Brain microvascular endothelial cell (primary cell): ENCODE measurements at regions not wholly inside any gene's neighbourhood (a gene's known extent, or its start where the extent isn't known, plus 50 kb on each side); places are given as distances from the start of the nearest gene placed in this dataset.
"Not testable (repeated sequence)": the region's sequence is repeated elsewhere in the genome, so short reads cannot be mapped to it uniquely, and the experiment has no call there.

Experiments
- DNase-seq: peaks from one replicate; pipeline ENCODE4 v3.0.0-alpha.2; 2020
- H3K27ac ChIP-seq: fragments of 250-450 bp; sonication (Bioruptor Pico); 2 replicates; pipeline ENCODE4 v1.5.1; 2020; ENCODE audit warnings: mild to moderate bottlenecking, moderate library complexity
- H3K27me3 ChIP-seq: fragments of 250-450 bp; sonication (Bioruptor Pico); replicated peaks from 2 replicates; pipeline ENCODE4 v1.5.1; 2020; ENCODE audit warnings: mild to moderate bottlenecking
- H3K36me3 ChIP-seq: fragments of 250-450 bp; sonication (Bioruptor Pico); replicated peaks from 2 replicates; pipeline ENCODE4 v1.5.1; 2020; ENCODE audit warnings: mild to moderate bottlenecking
- H3K4me3 ChIP-seq: 2 replicates; pipeline ENCODE4 v1.5.1; 2011; ENCODE audit warnings: low read depth, mild to moderate bottlenecking, control low read depth, low read length, moderate library complexity
- CTCF ChIP-seq: IDR thresholded peaks from 2 replicates; pipeline ENCODE4 v1.5.1; 2011; ENCODE audit warnings: low read depth, mild to moderate bottlenecking, moderate library complexity, low read length, control low read depth, inconsistent platforms; ENCODE audit errors: missing control alignments
- in situ Hi-C: cut with HindIII; loops from 2 replicates; pipeline ENCODE4 v1.10.0; 2017; ENCODE audit warnings: low sequenced_read_pairs, low pct_ligation_motif_present

DNA sequence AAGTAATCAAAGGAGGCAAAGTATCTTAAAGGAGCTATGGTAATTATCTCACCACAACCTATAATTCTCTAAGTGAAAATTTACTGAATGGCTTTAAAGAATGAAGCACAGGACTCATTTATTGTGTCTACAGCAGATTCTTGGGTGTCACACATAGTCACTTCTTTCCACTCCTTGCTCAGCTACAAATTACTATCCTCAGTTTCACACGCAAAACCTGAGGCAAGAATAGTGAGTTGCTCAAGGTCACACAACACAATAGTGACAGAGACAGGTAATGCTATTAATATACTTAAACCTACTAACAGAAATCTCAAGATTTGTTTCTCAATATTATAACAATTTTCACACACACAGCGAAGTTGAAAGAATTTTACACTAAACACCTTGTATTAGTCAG is 120.9 kb upstream of the STK32A start:
- no peak overlapping the region for H3K4me3 ChIP-seq
- H3K27ac ChIP-seq, result no peak overlapping the region
- no peak for DNase-seq
- in situ Hi-C loops, result no loop called here
- no peak for TF ChIP-seq CTCF
- no peaks in the 10 kb centered on the region for H3K36me3 ChIP-seq
- no peaks in the 10 kb centered on the region for H3K27me3 ChIP-seq

DNA sequence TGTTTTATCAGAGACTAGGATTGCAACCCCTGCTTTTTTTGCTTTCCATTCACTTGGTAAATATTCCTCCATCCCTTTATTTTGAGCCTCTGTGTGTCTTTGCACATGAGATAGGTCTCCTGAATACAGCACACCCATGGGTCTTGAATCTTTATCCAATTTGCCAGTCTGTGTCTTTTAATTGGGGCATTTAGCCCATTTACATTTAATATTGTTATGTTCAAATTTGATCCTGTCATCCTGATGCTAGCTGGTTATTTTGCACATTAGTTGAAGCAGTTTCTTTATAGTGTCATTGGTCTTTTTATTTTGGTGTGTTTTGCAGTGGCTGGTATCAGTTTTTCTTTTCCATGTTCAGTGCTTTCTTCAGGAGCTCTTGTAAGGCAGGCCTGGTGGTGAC is 95.1 kb upstream of the STK32A start:
- in situ Hi-C loops, H3K27me3 ChIP-seq, H3K27ac ChIP-seq, DNase-seq, H3K36me3 ChIP-seq, H3K4me3 ChIP-seq: not testable (repeated sequence)

GRCh38 chr5:147140558-147140957 is 94.3 kb upstream of the STK32A start:
- Histone ChIP-seq H3K27me3 (no peaks in the 10 kb centered on the region), H3K4me3 (no peak overlapping the region), H3K27ac (no peak overlapping the region), H3K36me3 (no peaks in the 10 kb centered on the region)
- TF ChIP-seq CTCF, result no peak
- in situ Hi-C loops, result no loop called here
- DNase-seq, result no peak

DNA sequence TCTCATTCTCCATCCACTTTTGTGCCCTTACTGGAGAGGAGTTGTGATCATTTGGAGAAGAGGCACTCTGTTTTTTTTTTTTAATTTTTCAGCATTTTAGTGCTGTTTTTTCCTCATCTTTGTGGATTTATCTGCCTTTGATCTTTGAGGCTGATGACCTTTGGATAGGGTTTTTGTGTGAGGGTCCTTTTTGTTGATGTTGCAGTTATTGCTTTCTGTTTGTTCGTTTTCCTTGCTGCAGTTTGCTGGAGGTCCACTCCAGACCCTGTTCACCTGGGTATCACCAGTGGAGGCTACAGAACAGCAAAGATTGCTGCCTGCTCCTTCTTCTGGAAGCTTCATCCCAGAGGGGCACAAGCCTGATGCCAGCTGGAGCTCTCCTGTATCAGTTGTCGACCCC is 93.2 kb upstream of the STK32A start:
- H3K27me3 ChIP-seq, H3K36me3 ChIP-seq, H3K4me3 ChIP-seq, DNase-seq, in situ Hi-C loops, H3K27ac ChIP-seq: not testable (repeated sequence)

- in situ Hi-C loops, result no loop called here
- no peak for TF ChIP-seq CTCF
- no peaks in the 10 kb centered on the region for H3K27me3 ChIP-seq
- DNase-seq, result no peak
- no peaks in the 10 kb centered on the region for H3K36me3 ChIP-seq
- no peak overlapping the region for H3K27ac ChIP-seq
- no peak overlapping the region for H3K4me3 ChIP-seq
These were observed 91.6 kb upstream of the STK32A start for GRCh38 chr5:147143215-147143614.

GRCh38 chr5:147145328-147145727 is 89.5 kb upstream of the STK32A start:
- H3K4me3 ChIP-seq, result no peak overlapping the region
- DNase-seq, result no peak
- in situ Hi-C loops, result no loop called here
- H3K36me3 ChIP-seq, result no peaks in the 10 kb centered on the region
- TF ChIP-seq CTCF, result no peak
- no peak overlapping the region for H3K27ac ChIP-seq
- no peaks in the 10 kb centered on the region for H3K27me3 ChIP-seq

DNA sequence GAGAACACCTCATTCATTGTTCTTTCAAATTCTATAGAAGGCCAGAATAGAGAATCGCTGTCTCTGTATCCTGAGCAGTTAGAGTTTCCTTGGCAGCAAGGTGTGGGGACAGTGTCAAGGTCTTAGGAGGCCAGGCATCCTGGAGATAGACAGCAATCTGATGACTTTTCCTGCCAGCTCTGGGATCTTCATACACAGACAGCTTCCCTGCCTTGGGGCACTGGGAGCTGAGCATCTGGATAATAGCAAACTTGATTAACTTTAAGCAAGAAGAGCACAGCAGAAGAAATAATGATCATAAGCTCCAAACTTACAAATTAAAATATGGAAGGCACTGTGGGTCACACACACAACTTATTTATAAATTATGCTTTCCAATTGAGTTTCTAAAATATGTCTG is 86.1 kb upstream of the STK32A start:
- DNase-seq, result no peak

More for the DNA sequence above, 86.1 kb upstream of the STK32A start:
- TF ChIP-seq CTCF, result no peak
- no peaks in the 10 kb centered on the region for H3K27me3 ChIP-seq
- H3K36me3 ChIP-seq, result no peaks in the 10 kb centered on the region
- no peak overlapping the region for H3K27ac ChIP-seq
- H3K4me3 ChIP-seq, result no peak overlapping the region
- in situ Hi-C loops, result no loop called here
